ENCODE measurements at regions not wholly inside any gene's neighbourhood (a gene's known extent, or its start where the extent isn't known, plus 50 kb on each side); places are given as distances from the start of the nearest gene placed in this dataset.

DNA sequence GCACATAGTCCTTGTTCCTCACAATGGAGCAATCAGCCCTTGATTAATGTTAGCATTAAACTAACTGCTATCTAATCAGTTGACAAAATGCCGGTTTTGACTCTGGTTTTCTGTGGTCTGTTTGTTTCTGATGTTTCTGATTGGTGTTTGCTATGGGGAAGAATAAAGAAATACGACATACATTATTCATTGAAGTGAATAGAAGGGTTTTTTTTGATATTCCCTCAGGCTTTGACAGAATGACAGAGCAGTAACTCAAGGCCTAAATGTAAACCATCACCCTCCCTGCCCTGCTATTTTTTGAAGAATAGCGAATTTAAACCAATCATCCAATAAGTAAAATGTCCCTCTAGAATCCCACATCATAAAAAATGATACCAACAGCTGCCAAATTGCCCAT, 65.5 kb upstream of the HS3ST1 start:
- no peaks in the 10 kb centered on the region for H4K20me1 ChIP-seq (ENCODE audit: insufficient read depth, low read length)
- H3K9me3 ChIP-seq (replicated peaks in 1 of 2; ENCODE audit: control insufficient read depth in 1 of 2, insufficient read depth in 1 of 2, low read length in 2 of 2), result no peaks in the 10 kb centered on the region
- no peak for DNase-seq
- no peak overlapping the region for H3K9ac ChIP-seq (ENCODE audit: insufficient read depth, low read length, poor library complexity, severe bottlenecking)
- no peak overlapping the region for H3K4me3 ChIP-seq (replicated peaks in 1 of 3; ENCODE audit: low read depth in 2 of 3, low read length in 3 of 3)
- no peak overlapping the region for H3K27ac ChIP-seq (ENCODE audit: low read depth in 1 of 2, low read length in 2 of 2)
- H3K79me2 ChIP-seq (ENCODE audit: insufficient read depth, low read length), result no peaks in the 10 kb centered on the region
- no peaks in the 10 kb centered on the region for H3K36me3 Mint-ChIP-seq
- no peaks in the 10 kb centered on the region for H3K27me3 ChIP-seq (ENCODE audit: control insufficient read depth in 2 of 2, insufficient read depth in 2 of 2, low read length in 2 of 2)
- H3K4me3 Mint-ChIP-seq, result no peak overlapping the region
- H3K36me3 ChIP-seq (replicated peaks in 1 of 2; ENCODE audit: control insufficient read depth in 1 of 2, insufficient read depth in 2 of 2, low read length in 2 of 2), result no peaks in the 10 kb centered on the region
- WGBS (ENCODE audit: insufficient coverage), result 100% methylated on average over 1 of the region's 3 CpGs
- H2AFZ ChIP-seq (ENCODE audit: insufficient read depth, low read depth, low read length, poor library complexity, severe bottlenecking), result no peak overlapping the region
- TF ChIP-seq, protein P1, sequence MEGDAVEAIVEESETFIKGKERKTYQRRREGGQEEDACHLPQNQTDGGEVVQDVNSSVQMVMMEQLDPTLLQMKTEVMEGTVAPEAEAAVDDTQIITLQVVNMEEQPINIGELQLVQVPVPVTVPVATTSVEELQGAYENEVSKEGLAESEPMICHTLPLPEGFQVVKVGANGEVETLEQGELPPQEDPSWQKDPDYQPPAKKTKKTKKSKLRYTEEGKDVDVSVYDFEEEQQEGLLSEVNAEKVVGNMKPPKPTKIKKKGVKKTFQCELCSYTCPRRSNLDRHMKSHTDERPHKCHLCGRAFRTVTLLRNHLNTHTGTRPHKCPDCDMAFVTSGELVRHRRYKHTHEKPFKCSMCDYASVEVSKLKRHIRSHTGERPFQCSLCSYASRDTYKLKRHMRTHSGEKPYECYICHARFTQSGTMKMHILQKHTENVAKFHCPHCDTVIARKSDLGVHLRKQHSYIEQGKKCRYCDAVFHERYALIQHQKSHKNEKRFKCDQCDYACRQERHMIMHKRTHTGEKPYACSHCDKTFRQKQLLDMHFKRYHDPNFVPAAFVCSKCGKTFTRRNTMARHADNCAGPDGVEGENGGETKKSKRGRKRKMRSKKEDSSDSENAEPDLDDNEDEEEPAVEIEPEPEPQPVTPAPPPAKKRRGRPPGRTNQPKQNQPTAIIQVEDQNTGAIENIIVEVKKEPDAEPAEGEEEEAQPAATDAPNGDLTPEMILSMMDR (IDR thresholded peaks at IDR 0.05), result no peak
- H3K27me3 Mint-ChIP-seq (ENCODE audit: low read depth in 3 of 3), result peaks cover 0 to 3% (median 0%) of the 10 kb centered on the region in 3 donors
- H3K4me1 ChIP-seq (ENCODE audit: control insufficient read depth in 1 of 2, insufficient read depth in 2 of 2, low read length in 2 of 2), result peaks cover 22 to 30% of the 10 kb centered on the region in 2 donors
- H3K9me3 Mint-ChIP-seq, result peaks cover 0 to 3% (median 0%) of the 10 kb centered on the region in 7 donors
- H3K27ac Mint-ChIP-seq, result no peak overlapping the region
- H3K4me1 Mint-ChIP-seq, result peaks cover 38% of the 10 kb centered on the region
- H3K4me2 ChIP-seq (replicated peaks; ENCODE audit: extremely low read depth, low read length, poor library complexity, severe bottlenecking), result no peak overlapping the region
- intact Hi-C loops (cut with micrococcal nuclease), result no loop called here

DNA sequence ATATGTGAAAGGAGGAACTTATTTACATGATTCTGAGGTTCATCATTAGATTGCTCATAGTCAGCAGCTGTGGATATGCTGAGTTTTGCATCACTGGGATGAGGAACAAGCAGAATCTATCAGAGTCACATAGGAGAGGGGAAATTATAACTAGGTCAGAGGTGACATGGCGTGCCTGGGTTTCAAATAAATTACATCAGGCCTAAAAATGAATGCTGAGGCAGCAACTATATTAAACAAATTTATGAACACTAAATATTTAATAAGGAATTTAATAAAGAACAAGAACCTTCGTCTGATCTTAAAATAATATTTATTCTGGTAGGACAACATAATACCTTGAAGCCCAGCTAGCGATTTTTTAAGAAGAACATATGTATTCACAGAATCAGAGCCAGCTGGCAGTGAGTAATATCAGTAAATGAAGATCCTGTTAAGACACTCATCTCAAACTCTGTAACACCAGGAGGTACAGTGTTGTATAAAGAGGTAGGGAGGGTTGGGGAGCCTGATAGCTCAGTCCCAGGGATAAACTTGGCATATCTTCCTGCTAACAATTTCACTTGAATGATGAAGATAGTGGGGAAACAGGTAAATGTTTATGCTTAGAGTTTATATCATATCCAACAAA, 60.9 kb upstream of the HS3ST1 start:
- peak overlapping the region; percentile 29 for H3K9ac ChIP-seq (ENCODE audit: insufficient read depth, low read length, poor library complexity, severe bottlenecking)
- peaks cover 36% of the 10 kb centered on the region for H3K4me1 Mint-ChIP-seq
- peaks cover 0 to 2% (median 0%) of the 10 kb centered on the region in 7 donors for H3K9me3 Mint-ChIP-seq
- no peaks in the 10 kb centered on the region for H3K36me3 ChIP-seq (replicated peaks in 1 of 2; ENCODE audit: control insufficient read depth in 1 of 2, insufficient read depth in 2 of 2, low read length in 2 of 2)
- no CpG with 5 or more reads among the region's 3 CpGs for WGBS (ENCODE audit: insufficient coverage)
- peak overlapping the region; percentile 89 to 95 for H3K27ac ChIP-seq (ENCODE audit: low read depth in 1 of 2, low read length in 2 of 2)
- H3K4me1 ChIP-seq (ENCODE audit: control insufficient read depth in 1 of 2, insufficient read depth in 2 of 2, low read length in 2 of 2), result peaks cover 39 to 44% of the 10 kb centered on the region in 2 donors
- peak; percentile 87 to 95 (median 89) for DNase-seq
- H3K4me3 Mint-ChIP-seq, result peak overlapping the region in 1 of 2 donors; percentile 51
- H3K79me2 ChIP-seq (ENCODE audit: insufficient read depth, low read length), result no peaks in the 10 kb centered on the region
- H3K36me3 Mint-ChIP-seq, result peaks cover 0 to 2% of the 10 kb centered on the region in 2 donors
- H3K4me2 ChIP-seq (replicated peaks; ENCODE audit: extremely low read depth, low read length, poor library complexity, severe bottlenecking), result peak overlapping the region; percentile 44
- no peaks in the 10 kb centered on the region for H4K20me1 ChIP-seq (ENCODE audit: insufficient read depth, low read length)
- no peak overlapping the region for H2AFZ ChIP-seq (ENCODE audit: insufficient read depth, low read depth, low read length, poor library complexity, severe bottlenecking)
- peak overlapping the region; percentile 90 to 97 (median 91) for H3K27ac Mint-ChIP-seq
- H3K27me3 Mint-ChIP-seq (ENCODE audit: low read depth in 3 of 3), result peaks cover 0 to 2% (median 0%) of the 10 kb centered on the region in 3 donors
- no peaks in the 10 kb centered on the region for H3K27me3 ChIP-seq (ENCODE audit: control insufficient read depth in 2 of 2, insufficient read depth in 2 of 2, low read length in 2 of 2)
- no peaks in the 10 kb centered on the region for H3K9me3 ChIP-seq (replicated peaks in 1 of 2; ENCODE audit: control insufficient read depth in 1 of 2, insufficient read depth in 1 of 2, low read length in 2 of 2)
- TF ChIP-seq, protein P1 (IDR thresholded peaks at IDR 0.05), result no peak
- intact Hi-C loops (cut with micrococcal nuclease), result loop anchor here (5.0 to 10.0 kb wide), 3 partner anchors 48 to 625 kb away; no protein-coding TSS in a partner anchor
- H3K4me3 ChIP-seq (replicated peaks in 1 of 3; ENCODE audit: low read depth in 2 of 3, low read length in 3 of 3), result peak overlapping the region in 1 of 3 experiments; percentile 27
